MM.1S (cell line): ENCODE measurements at regions not wholly inside any gene's neighbourhood (a gene's known extent, or its start where the extent isn't known, plus 50 kb on each side); places are given as distances from the start of the nearest gene placed in this dataset.

Source experiments
- DNase-seq: peaks from one replicate; pipeline ENCODE4 v3.0.0-alpha.2; 2015
- H2AFZ ChIP-seq: fragments of 300-600 bp; sonication (generic); 2 replicates; pipeline ENCODE4 v1.6.0; 2016; ENCODE audit warnings: antibody characterized with exemption, low read length
- H3F3A ChIP-seq: fragments of 300-600 bp; sonication (generic); 2 replicates; pipeline ENCODE4 v1.6.1; 2016; ENCODE audit warnings: mild to moderate bottlenecking, antibody characterized with exemption, low read length, moderate library complexity, mixed read lengths; ENCODE audit not compliant: insufficient read depth
- H3K27ac ChIP-seq: fragments of 300-600 bp; sonication (generic); 2 replicates; pipeline ENCODE4 v1.5.1; 2016; ENCODE audit warnings: mild to moderate bottlenecking, low read length
- H3K27me3 ChIP-seq: fragments of 300-600 bp; sonication (generic); replicated peaks from 2 replicates; pipeline ENCODE4 v1.6.0; 2016; ENCODE audit warnings: low read length; ENCODE audit not compliant: insufficient read depth
- H3K36me3 ChIP-seq: fragments of 300-600 bp; sonication (generic); replicated peaks from 2 replicates; pipeline ENCODE4 v1.6.1; 2016; ENCODE audit warnings: mild to moderate bottlenecking, low read length, mixed read lengths; ENCODE audit not compliant: insufficient read depth
- H3K4me1 ChIP-seq: fragments of 300-600 bp; sonication (generic); 2 replicates; pipeline ENCODE4 v1.6.1; 2016; ENCODE audit warnings: low read length, mixed read lengths
- H3K4me2 ChIP-seq: fragments of 300-600 bp; sonication (generic); 2 replicates; pipeline ENCODE4 v1.6.0; 2016; ENCODE audit warnings: low read depth, low read length
- H3K4me3 ChIP-seq: fragments of 300-600 bp; sonication (generic); 2 replicates; pipeline ENCODE4 v1.5.1; 2016; ENCODE audit warnings: low read length, mixed read lengths
- H3K79me2 ChIP-seq: fragments of 300-600 bp; sonication (generic); 2 replicates; pipeline ENCODE4 v1.6.1; 2016; ENCODE audit warnings: mixed run types, low read length, mixed read lengths
- H3K9ac ChIP-seq: fragments of 300-600 bp; sonication (generic); 2 replicates; pipeline ENCODE4 v1.6.1; 2016; ENCODE audit warnings: low read length, mixed read lengths
- H3K9me2 ChIP-seq: fragments of 300-600 bp; sonication (generic); replicated peaks from 2 replicates; pipeline ENCODE4 v1.6.1; 2016; ENCODE audit warnings: mild to moderate bottlenecking, low read length, mixed read lengths; ENCODE audit not compliant: insufficient read depth
- H3K9me3 ChIP-seq: fragments of 300-600 bp; sonication (generic); replicated peaks from 2 replicates; pipeline ENCODE4 v1.6.1; 2016; ENCODE audit warnings: mild to moderate bottlenecking, low read length, mixed read lengths; ENCODE audit not compliant: insufficient read depth
- H4K20me1 ChIP-seq: fragments of 300-600 bp; sonication (generic); 2 replicates; pipeline ENCODE4 v1.6.1; 2016; ENCODE audit warnings: mild to moderate bottlenecking, low read length, moderate library complexity, mixed read lengths; ENCODE audit not compliant: insufficient read depth
- EZH2 ChIP-seq: fragments of 300-600 bp; sonication (generic); optimal IDR thresholded peaks from 2 replicates; pipeline ENCODE3; 2017; ENCODE audit warnings: low read depth, mild to moderate bottlenecking, antibody characterized with exemption, low read length, mixed read lengths
- EZH2phosphoT487 ChIP-seq: fragments of 300-600 bp; sonication (generic); IDR thresholded peaks from 2 replicates; pipeline ENCODE4 v1.6.1; 2018; ENCODE audit warnings: antibody characterized with exemption, low read length
- TF ChIP-seq, protein P1 (sequence below): fragments of 300-600 bp; sonication (generic); IDR thresholded peaks from 2 replicates; pipeline ENCODE4 v1.5.1; 2016; ENCODE audit warnings: antibody characterized with exemption, low read length, mixed read lengths

GRCh38 chr10:107424628-107425027, 260.1 kb upstream of the SORCS1 start:
- Histone ChIP-seq H4K20me1 (no peaks in the 10 kb centered on the region), H3K9me3 (no peaks in the 10 kb centered on the region), H3K27ac (no peak overlapping the region), H3K9me2 (no peaks in the 10 kb centered on the region), H3K4me2 (no peak overlapping the region), H3K36me3 (no peaks in the 10 kb centered on the region), H3K9ac (no peak overlapping the region), H3K4me3 (no peak overlapping the region), H3K79me2 (no peaks in the 10 kb centered on the region), H2AFZ (no peak overlapping the region), H3K27me3 (no peaks in the 10 kb centered on the region), H3K4me1 (no peaks in the 10 kb centered on the region), H3F3A (no peaks in the 10 kb centered on the region)
- no peak for TF ChIP-seq EZH2
- TF ChIP-seq, protein P1, sequence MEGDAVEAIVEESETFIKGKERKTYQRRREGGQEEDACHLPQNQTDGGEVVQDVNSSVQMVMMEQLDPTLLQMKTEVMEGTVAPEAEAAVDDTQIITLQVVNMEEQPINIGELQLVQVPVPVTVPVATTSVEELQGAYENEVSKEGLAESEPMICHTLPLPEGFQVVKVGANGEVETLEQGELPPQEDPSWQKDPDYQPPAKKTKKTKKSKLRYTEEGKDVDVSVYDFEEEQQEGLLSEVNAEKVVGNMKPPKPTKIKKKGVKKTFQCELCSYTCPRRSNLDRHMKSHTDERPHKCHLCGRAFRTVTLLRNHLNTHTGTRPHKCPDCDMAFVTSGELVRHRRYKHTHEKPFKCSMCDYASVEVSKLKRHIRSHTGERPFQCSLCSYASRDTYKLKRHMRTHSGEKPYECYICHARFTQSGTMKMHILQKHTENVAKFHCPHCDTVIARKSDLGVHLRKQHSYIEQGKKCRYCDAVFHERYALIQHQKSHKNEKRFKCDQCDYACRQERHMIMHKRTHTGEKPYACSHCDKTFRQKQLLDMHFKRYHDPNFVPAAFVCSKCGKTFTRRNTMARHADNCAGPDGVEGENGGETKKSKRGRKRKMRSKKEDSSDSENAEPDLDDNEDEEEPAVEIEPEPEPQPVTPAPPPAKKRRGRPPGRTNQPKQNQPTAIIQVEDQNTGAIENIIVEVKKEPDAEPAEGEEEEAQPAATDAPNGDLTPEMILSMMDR: no peak
- TF ChIP-seq EZH2phosphoT487: no peak
- DNase-seq: no peak

DNA sequence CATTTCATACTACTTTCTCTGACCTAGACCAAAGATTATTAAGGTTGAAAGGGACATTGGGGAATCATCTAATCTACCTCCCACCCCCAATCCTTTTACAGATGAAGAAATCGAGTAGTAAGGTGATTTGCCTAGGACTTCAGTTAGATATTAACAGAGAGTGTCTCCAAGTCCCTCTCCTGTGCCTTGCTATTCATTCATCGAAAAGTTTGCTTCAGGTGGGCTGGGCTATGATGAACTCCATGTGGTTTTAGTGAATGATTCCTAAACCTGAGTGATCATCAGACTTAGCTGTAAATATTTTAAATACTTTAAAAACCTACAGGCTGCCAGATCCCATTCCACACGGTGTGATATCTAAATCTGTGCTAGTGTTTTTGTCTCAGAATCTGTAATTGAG, 259.4 kb upstream of the SORCS1 start:
- Histone ChIP-seq H3F3A (no peaks in the 10 kb centered on the region), H3K9me3 (no peaks in the 10 kb centered on the region), H3K9ac (no peak overlapping the region), H3K27me3 (no peaks in the 10 kb centered on the region), H3K4me1 (no peaks in the 10 kb centered on the region), H3K4me2 (no peak overlapping the region), H2AFZ (no peak overlapping the region), H4K20me1 (no peaks in the 10 kb centered on the region), H3K79me2 (no peaks in the 10 kb centered on the region), H3K27ac (no peak overlapping the region), H3K4me3 (no peak overlapping the region), H3K36me3 (no peaks in the 10 kb centered on the region), H3K9me2 (no peaks in the 10 kb centered on the region)
- no peak for TF ChIP-seq EZH2
- TF ChIP-seq, protein P1: no peak
- no peak for TF ChIP-seq EZH2phosphoT487
- no peak for DNase-seq

- H3K27me3 ChIP-seq: no peaks in the 10 kb centered on the region
- no peak overlapping the region for H3K9ac ChIP-seq
- H3K27ac ChIP-seq: no peak overlapping the region
- no peaks in the 10 kb centered on the region for H3K9me3 ChIP-seq
- H3K4me3 ChIP-seq: no peak overlapping the region
- no peaks in the 10 kb centered on the region for H4K20me1 ChIP-seq
- TF ChIP-seq EZH2 (no peak), EZH2phosphoT487 (no peak)
- TF ChIP-seq, protein P1: no peak
- no peak overlapping the region for H2AFZ ChIP-seq
- H3K4me1 ChIP-seq: no peaks in the 10 kb centered on the region
- H3K79me2 ChIP-seq: no peaks in the 10 kb centered on the region
- H3K36me3 ChIP-seq: no peaks in the 10 kb centered on the region
- no peak for DNase-seq
- H3F3A ChIP-seq: no peaks in the 10 kb centered on the region
- H3K9me2 ChIP-seq: no peaks in the 10 kb centered on the region
- H3K4me2 ChIP-seq: no peak overlapping the region
These were observed 258.2 kb upstream of the SORCS1 start for GRCh38 chr10:107422681-107423080.

DNA sequence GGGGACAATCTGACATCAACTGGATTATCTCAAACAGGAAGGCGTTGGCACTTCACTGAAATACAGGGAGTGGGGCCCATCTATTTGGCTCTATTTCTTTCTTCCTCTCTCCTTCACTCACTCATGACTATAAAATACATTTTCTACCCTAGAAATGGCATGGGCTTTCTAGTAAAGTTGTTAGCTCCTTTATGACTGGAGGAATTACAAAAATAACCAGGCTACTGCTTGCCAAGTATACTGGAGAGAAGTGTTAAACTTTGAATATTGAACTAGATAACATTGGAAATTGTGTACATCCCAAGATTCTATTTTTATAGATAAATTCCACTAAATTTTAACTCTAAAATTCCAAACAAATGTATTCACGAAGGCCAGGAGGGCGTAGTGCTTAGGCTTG, 255.7 kb upstream of the SORCS1 start:
- Histone ChIP-seq H3K27ac (no peak overlapping the region), H3K4me1 (no peaks in the 10 kb centered on the region), H3K9ac (no peak overlapping the region), H3K4me3 (no peak overlapping the region), H3K79me2 (no peaks in the 10 kb centered on the region), H3K9me3 (no peaks in the 10 kb centered on the region), H4K20me1 (no peaks in the 10 kb centered on the region), H3F3A (no peaks in the 10 kb centered on the region), H2AFZ (no peak overlapping the region), H3K36me3 (no peaks in the 10 kb centered on the region), H3K27me3 (no peaks in the 10 kb centered on the region), H3K9me2 (no peaks in the 10 kb centered on the region), H3K4me2 (no peak overlapping the region)
- no peak for DNase-seq
- TF ChIP-seq EZH2: no peak
- TF ChIP-seq, protein P1: no peak
- no peak for TF ChIP-seq EZH2phosphoT487
